ENCODE measurements at regions not wholly inside any gene's neighbourhood (a gene's known extent, or its start where the extent isn't known, plus 50 kb on each side); places are given as distances from the start of the nearest gene placed in this dataset.

DNA sequence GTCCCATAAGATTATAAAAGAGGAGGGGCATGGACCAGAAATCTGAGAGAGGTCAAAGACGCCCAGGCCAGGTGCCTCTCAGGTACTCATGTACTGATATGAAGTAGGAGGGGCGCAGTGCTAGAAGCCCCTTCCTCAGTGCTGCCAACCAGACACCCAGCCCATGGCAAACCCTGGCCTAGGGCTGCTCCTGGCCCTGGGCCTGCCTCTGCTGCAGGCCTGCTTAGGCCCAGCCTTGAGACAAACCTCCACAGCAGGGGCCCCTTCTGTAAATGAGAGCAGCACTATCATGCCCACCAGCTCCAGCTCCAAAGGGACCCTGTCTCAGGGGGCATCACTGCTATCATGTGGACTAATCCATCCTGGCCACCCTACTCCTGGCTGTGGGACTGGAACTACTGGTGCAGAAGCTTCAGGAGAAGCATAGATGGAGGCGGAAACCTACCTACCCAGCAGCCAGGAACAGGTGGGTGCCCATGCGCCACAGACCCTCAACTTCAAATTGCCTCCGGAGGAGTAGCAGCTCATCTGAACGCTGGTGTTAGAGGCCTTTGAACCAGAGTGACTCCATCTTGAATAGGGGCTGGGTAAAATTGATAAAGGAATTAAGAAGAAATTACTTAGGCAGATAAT lies 72.4 kb upstream of the LGSN start:
- H3K27ac ChIP-seq = no peak overlapping the region
- H3K36me3 ChIP-seq = no peaks in the 10 kb centered on the region

DNA sequence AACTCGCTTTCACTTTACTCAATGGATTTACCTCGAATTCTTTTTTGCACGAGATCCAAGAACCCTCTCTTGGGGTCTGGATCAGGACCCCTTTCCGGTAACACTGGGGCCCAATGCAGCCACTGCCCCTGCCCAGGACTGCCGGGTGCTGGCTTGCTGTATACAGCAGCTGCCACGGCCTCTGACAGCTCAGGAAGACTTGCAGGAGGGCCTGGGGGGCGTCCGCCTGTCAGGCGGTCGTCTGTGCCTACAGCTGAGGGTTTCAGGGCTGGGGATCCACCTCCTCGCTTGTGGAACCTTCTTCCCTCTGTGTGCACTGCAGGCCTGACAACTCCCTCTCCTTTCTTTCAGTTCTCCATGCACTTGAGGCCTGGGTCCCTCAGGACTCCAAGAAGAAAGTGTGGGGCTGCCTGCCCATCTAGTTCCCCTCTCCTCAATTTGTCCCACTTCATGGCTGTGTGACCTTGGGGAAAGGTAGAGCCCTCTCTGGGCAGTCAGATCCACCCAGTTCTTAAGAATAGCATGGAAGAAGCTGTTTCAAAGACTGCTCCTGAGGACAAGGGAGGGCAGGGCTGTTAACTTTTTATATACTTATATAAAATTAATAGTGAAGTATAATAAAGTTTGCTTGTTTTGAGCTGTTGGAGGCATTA lies 75.0 kb upstream of the LGSN start:
- H3K4me1 ChIP-seq = no peaks in the 10 kb centered on the region
- H3K27ac ChIP-seq = no peak overlapping the region
- intact Hi-C loops (cut with DNase I; ENCODE audit: low total_unique reads) = no loop called here
- no peaks in the 10 kb centered on the region for H3K9me3 ChIP-seq
- no peak overlapping the region for H3K4me3 ChIP-seq
- TF ChIP-seq POLR2AphosphoS5 (IDR thresholded peaks at IDR 0.05) (no peak), POLR2A (IDR thresholded peaks at IDR 0.05) (no peak)
- TF ChIP-seq, protein P1, sequence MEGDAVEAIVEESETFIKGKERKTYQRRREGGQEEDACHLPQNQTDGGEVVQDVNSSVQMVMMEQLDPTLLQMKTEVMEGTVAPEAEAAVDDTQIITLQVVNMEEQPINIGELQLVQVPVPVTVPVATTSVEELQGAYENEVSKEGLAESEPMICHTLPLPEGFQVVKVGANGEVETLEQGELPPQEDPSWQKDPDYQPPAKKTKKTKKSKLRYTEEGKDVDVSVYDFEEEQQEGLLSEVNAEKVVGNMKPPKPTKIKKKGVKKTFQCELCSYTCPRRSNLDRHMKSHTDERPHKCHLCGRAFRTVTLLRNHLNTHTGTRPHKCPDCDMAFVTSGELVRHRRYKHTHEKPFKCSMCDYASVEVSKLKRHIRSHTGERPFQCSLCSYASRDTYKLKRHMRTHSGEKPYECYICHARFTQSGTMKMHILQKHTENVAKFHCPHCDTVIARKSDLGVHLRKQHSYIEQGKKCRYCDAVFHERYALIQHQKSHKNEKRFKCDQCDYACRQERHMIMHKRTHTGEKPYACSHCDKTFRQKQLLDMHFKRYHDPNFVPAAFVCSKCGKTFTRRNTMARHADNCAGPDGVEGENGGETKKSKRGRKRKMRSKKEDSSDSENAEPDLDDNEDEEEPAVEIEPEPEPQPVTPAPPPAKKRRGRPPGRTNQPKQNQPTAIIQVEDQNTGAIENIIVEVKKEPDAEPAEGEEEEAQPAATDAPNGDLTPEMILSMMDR (IDR thresholded peaks at IDR 0.05) = no peak
- DNase-seq (ENCODE audit: low spot score in 2 of 2) = no peak
- no peaks in the 10 kb centered on the region for H3K36me3 ChIP-seq
- H3K27me3 ChIP-seq = no peaks in the 10 kb centered on the region

More for the DNA sequence above, 72.4 kb upstream of the LGSN start:
- intact Hi-C loops (cut with DNase I; ENCODE audit: low total_unique reads) = no loop called here
- no peak for DNase-seq (ENCODE audit: low spot score in 2 of 2)
- no peak for TF ChIP-seq POLR2AphosphoS5 (IDR thresholded peaks at IDR 0.05)
- TF ChIP-seq, protein P1 (IDR thresholded peaks at IDR 0.05) = no peak
- TF ChIP-seq POLR2A (IDR thresholded peaks at IDR 0.05) = no peak
- Histone ChIP-seq H3K9me3 (no peaks in the 10 kb centered on the region), H3K4me3 (no peak overlapping the region), H3K27me3 (no peaks in the 10 kb centered on the region), H3K4me1 (no peaks in the 10 kb centered on the region)

DNA sequence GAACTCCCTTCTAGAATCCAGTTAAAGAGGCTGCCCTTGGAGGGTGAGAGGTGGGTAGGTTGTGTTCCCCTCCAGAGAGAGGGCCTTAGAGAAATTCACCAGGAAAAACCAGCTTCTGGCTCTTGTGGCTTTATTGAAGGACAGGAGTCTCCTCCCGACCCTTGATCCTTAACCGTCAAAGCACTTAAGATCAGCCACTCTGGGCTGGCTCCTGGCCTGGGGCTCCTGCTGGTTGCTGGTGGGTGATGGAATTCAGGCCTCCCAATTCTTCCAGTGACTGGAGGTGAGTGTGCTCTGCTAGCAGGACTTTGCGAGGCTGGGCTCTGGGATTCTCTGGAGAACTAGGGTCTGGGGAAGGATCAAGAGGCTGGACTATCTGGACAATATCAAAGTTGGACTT lies 75.6 kb upstream of the LGSN start:
- no peaks in the 10 kb centered on the region for H3K36me3 ChIP-seq
- no peaks in the 10 kb centered on the region for H3K27me3 ChIP-seq
- H3K9me3 ChIP-seq = no peaks in the 10 kb centered on the region
- H3K4me1 ChIP-seq = no peaks in the 10 kb centered on the region
- no peak for TF ChIP-seq POLR2A (IDR thresholded peaks at IDR 0.05)
- TF ChIP-seq, protein P1 (IDR thresholded peaks at IDR 0.05) = no peak
- DNase-seq (ENCODE audit: low spot score in 2 of 2) = no peak
- intact Hi-C loops (cut with DNase I; ENCODE audit: low total_unique reads) = no loop called here
- H3K27ac ChIP-seq = no peak overlapping the region
- H3K4me3 ChIP-seq = no peak overlapping the region

DNA sequence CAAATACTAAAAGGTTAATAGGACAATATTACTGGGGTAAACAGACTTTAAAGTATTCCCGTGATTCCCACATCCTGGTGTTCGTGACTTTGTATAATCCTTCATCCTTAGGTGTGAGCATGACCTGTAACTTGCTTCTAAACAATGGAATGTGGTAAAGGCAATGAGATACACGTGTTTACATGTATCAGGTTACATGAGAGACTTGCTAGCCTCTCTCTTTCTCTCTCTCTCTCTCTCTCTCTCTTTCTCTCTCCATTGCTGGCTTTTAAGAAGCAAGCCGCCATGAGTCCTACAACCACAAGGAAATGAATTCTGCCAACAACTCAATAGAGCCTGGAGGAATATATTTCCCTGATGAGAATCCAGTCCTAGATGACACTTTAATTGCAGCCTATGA lies 83.9 kb upstream of the LGSN start:
- intact Hi-C loops (cut with DNase I; ENCODE audit: low total_unique reads) = no loop called here
- TF ChIP-seq, protein P1 (IDR thresholded peaks at IDR 0.05) = no peak
- no peak for TF ChIP-seq POLR2AphosphoS5 (IDR thresholded peaks at IDR 0.05)
- TF ChIP-seq POLR2A (IDR thresholded peaks at IDR 0.05) = no peak
- Histone ChIP-seq H3K4me1 (no peaks in the 10 kb centered on the region), H3K36me3 (no peaks in the 10 kb centered on the region), H3K9me3 (no peaks in the 10 kb centered on the region), H3K27ac (no peak overlapping the region), H3K4me3 (no peak overlapping the region), H3K27me3 (no peaks in the 10 kb centered on the region)
- DNase-seq (ENCODE audit: low spot score in 2 of 2) = no peak

Data from breast epithelium (tissue), 4 donors.